Body of pancreas (tissue), 4 donors: ENCODE measurements at regions not wholly inside any gene's neighbourhood (a gene's known extent, or its start where the extent isn't known, plus 50 kb on each side); places are given as distances from the start of the nearest gene placed in this dataset.

Experiments used
- ATAC-seq: fragments of 150-250 bp; one replicate; pipeline ENCODE4 v1.9.1; 2016
- DNase-seq, 4 donors: peaks; one replicate each; pipeline ENCODE4 v3.0.0-alpha.2; 2019
- H3K27ac ChIP-seq, 4 donors: fragments of 200-600 bp; sonication (generic); 1 replicate in 3 of 4; 2 replicates in 1 of 4; pipeline versions ENCODE4 v1.5.1 to v1.6.1; 2016 to 2019; ENCODE audit warnings: mild to moderate bottlenecking in 1 of 4, mixed read lengths in 1 of 4, moderate library complexity in 1 of 4
- H3K27me3 ChIP-seq, 2 donors: fragments of 200-600 bp; sonication (generic); one replicate each; pipeline ENCODE4 v1.6.0; 2016; ENCODE audit warnings: mild to moderate bottlenecking in 1 of 2
- H3K36me3 ChIP-seq, 2 donors: fragments of 200-600 bp; sonication (generic); replicated peaks in 1 of 2; 2 replicates each; pipeline ENCODE4 v1.5.1; 2016; ENCODE audit warnings: low read depth in 2 of 2; ENCODE audit not compliant: insufficient read depth in 1 of 2
- H3K4me1 ChIP-seq: fragments of 200-600 bp; sonication (generic); one replicate; pipeline ENCODE4 v1.6.0; 2016
- H3K4me3 ChIP-seq, 2 donors: fragments of 200-600 bp; sonication (generic); 1 replicate in 1 of 2; 2 replicates in 1 of 2; pipeline ENCODE4 v1.5.1; 2016 to 2019
- H3K9me3 ChIP-seq, 3 donors: fragments of 200-600 bp; sonication (generic); 1 replicate in 2 of 3; 2 replicates in 1 of 3; pipeline ENCODE4 v1.5.1; 2016
- CTCF ChIP-seq, 7 experiments: fragments of 450-650 bp in 4 of 7; fragments of 200-600 bp in 3 of 7; sonication (generic) in 3 of 7; IDR thresholded peaks; one replicate each; pipeline ENCODE4 v1.5.1; 2016 to 2019; ENCODE audit warnings: antibody characterized with exemption in 7 of 7
- POLR2A ChIP-seq, 3 donors: fragments of 450-650 bp; IDR thresholded peaks; one replicate each; pipeline ENCODE4 v1.6.1; 2016; ENCODE audit warnings: antibody characterized with exemption in 3 of 3, mild to moderate bottlenecking in 2 of 3
- whole genome bisulfite sequencing, 2 donors: methylation state at CpG; one replicate each; pipeline ENCODE4 v1.1.5; 2017; 5-methylcytosine and 5-hydroxymethylcytosine counted together
- intact Hi-C: fragments of 100-400 bp; cut with DNase I; formaldehyde crosslinking; loops from one replicate; pipeline ENCODE4 v1.15.1; 2023

GRCh38 chr7:18413447-18413846 is 82.1 kb upstream of the HDAC9 start:
- Histone ChIP-seq H3K9me3 (no peaks in the 10 kb centered on the region), H3K27me3 (no peaks in the 10 kb centered on the region), H3K27ac (no peak overlapping the region), H3K4me3 (no peak overlapping the region), H3K36me3 (no peaks in the 10 kb centered on the region), H3K4me1 (no peaks in the 10 kb centered on the region)
- no peak for ATAC-seq
- no peak for DNase-seq
- intact Hi-C loops: no loop called here
- 91 to 97% methylated on average over 1 of the region's 1 CpG for WGBS, 2 donors
- TF ChIP-seq POLR2A (IDR thresholded peaks at IDR 0.05) (no peak), CTCF (IDR thresholded peaks at IDR 0.05) (no peak)

DNA sequence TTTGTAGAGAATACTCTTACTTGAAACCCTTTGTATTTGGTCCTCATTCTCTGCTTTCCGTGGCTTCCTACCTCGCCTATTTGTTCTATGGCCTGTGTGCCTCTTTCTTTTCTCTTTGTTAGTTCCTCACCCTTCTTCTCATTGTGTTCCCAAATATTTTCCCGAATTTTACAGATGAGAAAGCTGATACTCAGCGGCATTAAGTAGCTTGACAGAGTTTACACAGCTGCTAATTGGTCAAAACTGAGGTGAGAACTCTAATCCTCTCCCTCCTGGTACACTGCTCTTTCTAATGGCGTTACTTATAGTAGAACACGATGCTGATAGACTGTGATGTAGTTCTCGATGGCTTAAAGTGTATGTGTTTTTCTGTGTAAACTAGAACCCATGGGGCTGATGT is 80.7 kb upstream of the HDAC9 start:
- no peak for TF ChIP-seq POLR2A (IDR thresholded peaks at IDR 0.05)
- no peak for TF ChIP-seq CTCF (IDR thresholded peaks at IDR 0.05)
- intact Hi-C loops: no loop called here
- 29 to 42% methylated on average over 7 of the region's 7 CpGs for WGBS, 2 donors

GRCh38 chr7:18416988-18417387 is 78.6 kb upstream of the HDAC9 start:
- WGBS, 2 donors: 57 to 59% methylated on average over 3 of the region's 3 CpGs
- intact Hi-C loops: no loop called here
- ATAC-seq: no peak
- no peaks in the 10 kb centered on the region for H3K27me3 ChIP-seq
- no peaks in the 10 kb centered on the region for H3K9me3 ChIP-seq
- TF ChIP-seq POLR2A (IDR thresholded peaks at IDR 0.05) (no peak), CTCF (IDR thresholded peaks at IDR 0.05) (no peak)
- no peak for DNase-seq
- H3K27ac ChIP-seq: no peak overlapping the region
- no peaks in the 10 kb centered on the region for H3K4me1 ChIP-seq
- H3K36me3 ChIP-seq: no peaks in the 10 kb centered on the region
- H3K4me3 ChIP-seq: no peak overlapping the region

More for the DNA sequence above, 80.7 kb upstream of the HDAC9 start:
- Histone ChIP-seq H3K36me3 (no peaks in the 10 kb centered on the region), H3K4me1 (no peaks in the 10 kb centered on the region), H3K27me3 (no peaks in the 10 kb centered on the region), H3K4me3 (no peak overlapping the region), H3K27ac (no peak overlapping the region), H3K9me3 (no peaks in the 10 kb centered on the region)
- DNase-seq (no peak), ATAC-seq (no peak)

GRCh38 chr7:18419456-18419855 is 76.1 kb upstream of the HDAC9 start:
- Histone ChIP-seq H3K27ac (no peak overlapping the region), H3K4me1 (no peaks in the 10 kb centered on the region), H3K36me3 (no peaks in the 10 kb centered on the region), H3K27me3 (no peaks in the 10 kb centered on the region), H3K4me3 (no peak overlapping the region), H3K9me3 (no peaks in the 10 kb centered on the region)
- intact Hi-C loops: no loop called here
- no peak for TF ChIP-seq POLR2A (IDR thresholded peaks at IDR 0.05)
- TF ChIP-seq CTCF (IDR thresholded peaks at IDR 0.05): no peak
- DNase-seq: no peak
- 34 to 37% methylated on average over 3 of the region's 3 CpGs for WGBS, 2 donors
- ATAC-seq: no peak

- TF ChIP-seq CTCF (IDR thresholded peaks at IDR 0.05) (no peak), POLR2A (IDR thresholded peaks at IDR 0.05) (no peak)
- DNase-seq (no peak), ATAC-seq (no peak)
- no peak overlapping the region for H3K27ac ChIP-seq
- H3K36me3 ChIP-seq: no peaks in the 10 kb centered on the region
- WGBS, 2 donors: 57 to 60% methylated on average over 2 of the region's 2 CpGs
- H3K9me3 ChIP-seq: no peaks in the 10 kb centered on the region
- no peaks in the 10 kb centered on the region for H3K4me1 ChIP-seq
- intact Hi-C loops: no loop called here
- H3K27me3 ChIP-seq: no peaks in the 10 kb centered on the region
- H3K4me3 ChIP-seq: no peak overlapping the region
These were observed 75.4 kb upstream of the HDAC9 start for GRCh38 chr7:18420108-18420507.
